GM12892 (cell line): ENCODE measurements at regions not wholly inside any gene's neighbourhood (a gene's known extent, or its start where the extent isn't known, plus 50 kb on each side); places are given as distances from the start of the nearest gene placed in this dataset.

Experiments used
- DNase-seq: peaks from one replicate; pipeline ENCODE4 v3.0.0; 2011; ENCODE audit not compliant: insufficient read length
- FAIRE-seq: peaks from 2 replicates; lab custom pipeline; 2011; peaks lifted over from hg19 to GRCh38; lab: Jason Lieb, UNC
- POLR2A ChIP-seq: IDR thresholded peaks from 2 replicates; pipeline ENCODE4 v1.6.1; 2011; ENCODE audit warnings: low read depth, low read length, control low read depth
- POLR2AphosphoS5 ChIP-seq: IDR thresholded peaks from 2 replicates; pipeline ENCODE4 v1.6.1; 2011; ENCODE audit warnings: low read depth, low read length, control low read depth
- TAF1 ChIP-seq: IDR thresholded peaks from 2 replicates; pipeline ENCODE4 v1.6.1; 2011; ENCODE audit warnings: low read depth, mild to moderate bottlenecking, control low read depth, low read length, borderline replicate concordance

GRCh38 chr5:167835146-167835545 is 456.3 kb upstream of the WWC1 start:
- TF ChIP-seq POLR2A, result no peak
- no peak for TF ChIP-seq POLR2AphosphoS5
- TF ChIP-seq TAF1, result no peak
- FAIRE-seq (no peak), DNase-seq (no peak)

GRCh38 chr5:167837127-167837526 is 454.3 kb upstream of the WWC1 start:
- TF ChIP-seq POLR2A (no peak), POLR2AphosphoS5 (no peak), TAF1 (no peak)
- FAIRE-seq (no peak), DNase-seq (no peak)

GRCh38 chr5:167839065-167839464 is 452.4 kb upstream of the WWC1 start:
- FAIRE-seq (no peak), DNase-seq (no peak)
- TF ChIP-seq POLR2A (no peak), TAF1 (no peak)

- FAIRE-seq (no peak), DNase-seq (no peak)
- no peak for TF ChIP-seq POLR2A
- no peak for TF ChIP-seq POLR2AphosphoS5
- TF ChIP-seq TAF1, result no peak
Observed at GRCh38 chr5:167840527-167841130, 450.8 kb upstream of the WWC1 start.

GRCh38 chr5:167843881-167844572 is 447.4 kb upstream of the WWC1 start:
- no peak for FAIRE-seq
- no peak for TF ChIP-seq TAF1
- no peak for TF ChIP-seq POLR2A
- TF ChIP-seq POLR2AphosphoS5, result no peak

GRCh38 chr5:167845952-167846351 is 445.5 kb upstream of the WWC1 start:
- no peak for DNase-seq
- no peak for FAIRE-seq
- TF ChIP-seq TAF1, result no peak

More at GRCh38 chr5:167843881-167844572, 447.4 kb upstream of the WWC1 start:
- no peak for DNase-seq

- DNase-seq (no peak), FAIRE-seq (no peak)
- no peak for TF ChIP-seq POLR2A
- TF ChIP-seq POLR2AphosphoS5, result no peak
- TF ChIP-seq TAF1, result no peak
Observed at GRCh38 chr5:167849874-167850273, 441.6 kb upstream of the WWC1 start.

GRCh38 chr5:167850911-167851310 is 440.5 kb upstream of the WWC1 start:
- FAIRE-seq, result no peak

GRCh38 chr5:167851416-167851815 is 440.0 kb upstream of the WWC1 start:
- FAIRE-seq (no peak), DNase-seq (no peak)
- TF ChIP-seq POLR2AphosphoS5 (no peak), TAF1 (no peak), POLR2A (no peak)

More at GRCh38 chr5:167850911-167851310, 440.5 kb upstream of the WWC1 start:
- DNase-seq, result no peak
- TF ChIP-seq TAF1 (no peak), POLR2AphosphoS5 (no peak), POLR2A (no peak)

GRCh38 chr5:167852515-167852914 is 438.9 kb upstream of the WWC1 start:
- FAIRE-seq (no peak), DNase-seq (no peak)
- TF ChIP-seq TAF1 (no peak), POLR2A (no peak), POLR2AphosphoS5 (no peak)

- no peak for DNase-seq
- no peak for FAIRE-seq
- no peak for TF ChIP-seq POLR2AphosphoS5
- no peak for TF ChIP-seq TAF1
- TF ChIP-seq POLR2A, result no peak
Observed at GRCh38 chr5:167853421-167853820, 438.0 kb upstream of the WWC1 start.

- DNase-seq (no peak), FAIRE-seq (no peak)
- TF ChIP-seq POLR2AphosphoS5, result no peak
Observed at GRCh38 chr5:167855818-167856217, 435.6 kb upstream of the WWC1 start.
